ENCODE measurements at regions not wholly inside any gene's neighbourhood (a gene's known extent, or its start where the extent isn't known, plus 50 kb on each side); places are given as distances from the start of the nearest gene placed in this dataset.
"Not testable (repeated sequence)": the region's sequence is repeated elsewhere in the genome, so short reads cannot be mapped to it uniquely, and the experiment has no call there.

- TF ChIP-seq CTCF, POLR2A (IDR thresholded peaks at IDR 0.05): not testable (repeated sequence)
Observed at GRCh38 chr16:29185872-29186271, 201.0 kb downstream of the LAT start.

All from esophagus squamous epithelium (tissue), 4 donors.